T-helper 22 cell (primary cell): ENCODE measurements at regions not wholly inside any gene's neighbourhood (a gene's known extent, or its start where the extent isn't known, plus 50 kb on each side); places are given as distances from the start of the nearest gene placed in this dataset.

ENCODE experiments used
- DNase-seq: peaks from one replicate; pipeline ENCODE4 v3.0.0-alpha.2; 2020; ENCODE audit warnings: low read depth

DNA sequence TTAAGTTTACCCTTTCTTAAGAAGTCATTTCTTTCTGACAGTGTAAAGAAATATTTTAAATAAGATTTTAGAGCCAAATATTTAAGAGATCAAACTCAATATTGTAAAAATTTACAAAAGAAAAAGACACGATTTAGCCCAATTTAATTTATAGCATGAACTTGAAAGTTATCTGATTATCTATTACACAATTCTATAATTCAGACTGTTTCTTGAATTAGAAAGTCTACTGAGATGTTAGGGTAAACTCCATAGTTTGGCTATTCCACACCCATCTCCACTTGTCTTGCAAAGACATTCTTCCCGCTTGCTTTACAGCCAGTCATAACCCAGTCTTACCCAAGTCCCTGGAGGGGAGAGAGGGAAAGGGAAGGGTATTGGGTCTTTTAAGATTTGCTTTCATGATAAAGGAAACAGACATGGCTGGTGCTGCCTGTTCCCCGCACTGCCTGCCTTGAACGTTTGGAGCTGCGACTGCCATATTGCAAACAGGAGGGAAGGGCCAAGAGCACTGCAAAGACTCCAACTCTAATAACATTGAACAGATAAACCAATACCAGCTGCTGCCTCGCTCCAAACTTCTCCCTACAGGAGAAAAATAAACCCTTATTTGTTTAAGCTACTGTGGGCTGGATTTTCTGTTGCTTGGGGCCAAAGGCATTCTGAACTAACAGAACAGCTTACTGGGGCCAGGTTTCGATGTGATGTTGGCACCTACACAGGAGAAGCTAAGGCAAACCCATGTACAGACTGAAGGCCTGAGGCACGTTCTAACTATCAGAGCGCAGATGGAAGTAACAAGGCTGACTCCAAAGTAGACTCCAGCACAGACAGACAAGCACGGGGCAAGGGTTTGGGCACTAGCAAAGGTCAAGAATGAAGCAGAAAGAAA, 552.3 kb upstream of the JARID2 start:
- no peak for DNase-seq

DNA sequence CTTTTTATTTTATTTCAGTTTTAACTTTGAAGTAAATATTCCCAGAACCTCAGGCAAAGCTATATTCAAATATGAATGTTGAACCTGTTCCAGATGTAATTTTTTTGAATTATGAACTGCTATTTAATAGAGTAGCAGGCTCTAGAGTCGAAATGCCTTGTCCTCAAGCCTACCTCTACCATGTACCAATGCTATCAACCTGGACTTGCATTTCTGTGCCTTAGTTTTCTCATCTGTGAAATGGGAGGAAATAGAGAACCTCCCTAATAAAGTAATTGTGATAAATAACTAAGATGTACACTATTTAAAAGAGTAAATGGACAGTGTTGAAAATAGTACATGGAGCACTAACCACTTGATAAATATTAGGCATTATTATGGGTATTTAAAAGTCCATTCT, 551.6 kb upstream of the JARID2 start:
- DNase-seq: no peak

DNA sequence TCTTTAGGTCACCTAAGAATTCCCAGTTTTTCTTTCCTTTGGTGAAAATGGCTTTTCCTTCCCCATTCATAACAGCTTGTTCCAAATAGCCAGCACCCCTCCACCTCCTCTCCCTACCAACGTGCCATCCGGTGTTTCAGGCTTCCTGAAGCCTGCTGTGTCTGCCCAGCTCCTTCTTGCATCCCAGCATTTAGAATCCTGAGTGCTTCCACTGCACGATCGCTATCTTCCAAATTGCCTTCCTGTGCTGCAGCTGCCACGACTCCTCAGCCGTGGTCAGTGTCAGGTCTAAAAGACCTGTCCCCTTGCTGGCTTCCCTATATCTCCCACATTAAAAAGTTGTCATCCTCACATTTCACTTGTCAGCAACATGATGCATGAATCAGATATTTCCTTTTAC, 550.3 kb upstream of the JARID2 start:
- no peak for DNase-seq

DNA sequence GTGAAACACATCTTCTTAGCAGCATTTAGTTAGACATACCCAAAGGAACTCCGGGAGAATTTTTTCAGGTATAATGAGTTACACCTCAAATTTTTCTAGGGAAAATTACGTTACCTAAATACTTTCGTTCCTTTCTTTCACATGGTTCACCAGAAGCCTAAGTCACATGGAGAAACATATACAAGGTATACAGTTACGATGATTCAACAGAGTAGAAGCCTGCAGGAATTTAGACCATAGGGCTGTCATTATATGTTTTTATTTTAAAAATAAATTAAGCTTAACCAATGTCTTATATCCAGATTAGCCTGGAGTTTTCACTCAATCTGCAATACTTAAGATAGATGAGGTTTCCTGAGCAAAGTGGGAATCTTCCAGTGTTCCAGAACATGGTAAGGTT, 549.5 kb upstream of the JARID2 start:
- no peak for DNase-seq

DNA sequence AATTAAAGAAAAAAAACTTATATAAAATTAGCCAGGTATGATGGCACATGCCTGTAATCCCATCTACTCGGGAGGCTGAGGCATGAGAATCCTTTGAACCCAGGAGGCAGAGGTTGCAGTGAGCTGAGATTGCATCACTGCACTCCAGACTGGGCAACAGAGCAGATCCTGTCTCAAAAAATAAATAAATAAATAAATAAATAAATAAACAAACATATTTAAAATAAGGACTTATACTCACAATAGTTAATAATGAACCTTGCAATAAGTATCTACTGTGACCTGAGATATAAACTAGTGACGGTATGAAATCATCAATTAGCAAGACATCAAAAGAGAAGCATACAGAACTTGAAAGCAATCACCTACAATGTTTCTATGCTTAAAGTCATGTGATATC, 548.4 kb upstream of the JARID2 start:
- no peak for DNase-seq

DNA sequence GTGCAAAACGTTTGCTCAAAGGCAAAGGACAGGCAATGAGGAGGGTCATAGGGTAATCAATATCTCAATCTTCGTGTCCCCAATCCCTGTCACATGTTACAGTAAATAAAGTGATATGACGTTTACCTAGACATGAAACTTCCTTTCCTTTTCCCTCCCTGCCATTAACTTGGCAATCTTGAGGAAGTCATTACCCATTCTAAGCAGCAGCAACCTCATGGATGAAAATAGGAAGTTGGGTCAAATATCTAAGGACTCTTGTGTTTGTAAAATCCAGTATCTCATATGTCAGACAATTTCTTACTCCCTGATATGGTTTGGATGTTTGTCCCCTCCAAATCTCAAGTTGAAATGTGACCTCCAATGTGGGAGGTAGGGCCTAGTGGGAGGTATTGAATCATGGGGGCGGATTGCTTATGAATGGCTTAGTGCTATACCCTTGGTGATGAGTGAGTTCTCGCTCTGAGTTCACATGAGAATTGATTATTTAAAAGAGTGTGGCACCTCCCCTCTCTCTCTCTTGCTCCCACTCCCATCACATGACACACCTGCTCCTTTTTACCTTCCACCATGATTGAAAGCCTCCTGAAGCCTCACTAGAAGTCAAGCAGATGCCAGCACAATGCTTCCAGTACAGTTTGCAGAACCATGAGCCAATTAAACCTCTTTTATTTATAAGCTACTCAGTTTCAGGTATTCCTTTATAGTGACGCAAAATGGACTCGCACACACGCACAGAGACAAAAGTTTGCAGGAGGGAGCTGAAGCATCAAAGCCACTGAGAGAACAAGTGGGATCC, 545.9 kb upstream of the JARID2 start:
- no peak for DNase-seq

DNA sequence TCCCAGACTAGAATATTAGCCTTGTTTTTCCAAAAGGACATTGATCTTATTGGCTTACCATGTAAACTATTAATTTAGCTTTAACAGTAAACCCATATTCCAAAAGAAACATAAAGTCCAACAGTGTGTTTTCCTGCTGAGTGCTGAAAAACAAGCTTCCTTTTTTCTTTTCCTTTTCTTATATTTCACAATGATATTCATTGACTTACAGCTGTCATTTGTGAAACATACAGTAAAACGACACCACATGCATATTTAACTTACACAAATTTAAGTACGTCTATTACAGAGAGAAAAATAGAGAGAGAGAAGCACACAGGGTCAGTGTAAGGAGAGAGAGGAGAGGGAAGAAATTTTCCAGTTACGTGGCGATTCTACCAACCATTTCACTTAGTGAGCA, 543.9 kb upstream of the JARID2 start:
- DNase-seq: no peak

DNA sequence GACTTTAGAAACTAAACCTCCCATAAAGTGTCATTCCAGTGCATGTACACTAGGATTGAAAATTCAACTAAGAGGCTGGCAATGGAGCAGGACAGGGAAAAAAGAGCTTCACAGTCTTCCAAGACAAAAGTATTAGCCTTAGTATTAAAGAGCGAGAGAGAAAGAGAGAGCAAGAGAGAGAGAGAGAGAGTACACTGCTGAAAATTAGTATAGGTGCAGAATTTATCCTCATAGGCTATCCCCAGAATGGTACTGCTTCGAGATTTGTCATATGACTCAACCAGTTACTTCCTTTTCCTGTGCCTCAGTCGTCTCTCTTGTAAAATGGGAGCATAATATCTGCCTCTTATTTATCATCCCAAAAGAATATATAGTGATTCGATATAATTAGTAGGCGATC, 543.2 kb upstream of the JARID2 start:
- DNase-seq: no peak

DNA sequence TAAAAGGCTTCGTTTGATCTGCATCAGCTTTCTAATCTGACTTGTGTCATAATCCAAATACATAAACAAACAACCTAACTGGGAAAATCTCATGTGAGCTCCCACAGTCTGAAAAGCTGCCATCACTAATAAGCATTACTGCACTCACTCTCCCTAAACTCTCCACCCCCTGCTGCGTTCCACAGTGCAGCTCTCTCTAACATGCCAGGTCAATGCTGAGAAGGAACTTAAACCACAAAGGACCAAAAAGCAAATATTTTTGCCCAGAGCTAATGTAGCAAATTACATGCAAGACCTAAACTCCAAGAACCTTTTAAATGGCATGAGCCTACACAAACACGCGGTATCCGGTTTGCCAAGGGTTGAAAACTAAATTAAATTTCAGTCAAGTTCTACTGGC, 542.3 kb upstream of the JARID2 start:
- no peak for DNase-seq

DNA sequence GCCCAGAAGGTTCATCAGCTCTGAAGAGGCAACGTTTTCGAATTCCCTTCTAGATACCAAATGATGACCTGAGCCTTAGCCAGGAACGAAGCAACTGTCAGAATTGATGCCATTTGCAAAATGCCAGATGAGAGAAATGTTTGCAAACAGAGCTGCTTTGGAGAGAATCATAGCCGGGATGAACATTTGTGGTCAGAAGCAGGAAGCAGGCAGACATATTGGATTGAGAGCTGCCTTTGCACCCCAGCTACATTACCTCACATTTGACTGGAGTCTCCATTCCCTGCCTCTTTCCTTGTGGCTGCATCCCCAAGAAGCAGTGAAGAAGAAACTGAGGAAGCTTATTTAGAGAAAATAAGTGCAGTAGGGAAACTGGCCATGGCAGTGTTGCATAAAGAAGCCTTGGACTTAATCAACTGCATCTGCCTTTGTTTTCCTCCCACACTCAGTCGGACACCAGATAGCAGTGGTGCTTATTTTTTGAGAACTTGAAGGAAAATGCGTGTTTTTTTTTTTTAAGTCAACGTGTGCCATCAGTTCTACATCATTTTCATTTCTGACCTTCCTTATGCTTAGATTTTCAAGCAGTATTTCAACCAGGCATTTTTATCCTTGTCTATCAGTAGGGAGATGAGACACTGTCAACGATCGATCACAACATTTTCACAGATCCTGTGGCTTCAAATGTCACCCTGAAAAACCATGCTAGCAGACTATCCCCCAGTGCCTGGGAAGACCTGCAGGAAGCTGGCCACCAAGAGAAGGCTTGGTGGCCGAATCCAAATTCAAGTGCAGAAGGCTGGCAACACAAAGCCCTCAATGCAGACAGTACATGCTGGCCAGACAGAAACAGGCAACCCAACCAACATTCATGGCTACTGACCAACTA, 541.2 kb upstream of the JARID2 start:
- DNase-seq: no peak

DNA sequence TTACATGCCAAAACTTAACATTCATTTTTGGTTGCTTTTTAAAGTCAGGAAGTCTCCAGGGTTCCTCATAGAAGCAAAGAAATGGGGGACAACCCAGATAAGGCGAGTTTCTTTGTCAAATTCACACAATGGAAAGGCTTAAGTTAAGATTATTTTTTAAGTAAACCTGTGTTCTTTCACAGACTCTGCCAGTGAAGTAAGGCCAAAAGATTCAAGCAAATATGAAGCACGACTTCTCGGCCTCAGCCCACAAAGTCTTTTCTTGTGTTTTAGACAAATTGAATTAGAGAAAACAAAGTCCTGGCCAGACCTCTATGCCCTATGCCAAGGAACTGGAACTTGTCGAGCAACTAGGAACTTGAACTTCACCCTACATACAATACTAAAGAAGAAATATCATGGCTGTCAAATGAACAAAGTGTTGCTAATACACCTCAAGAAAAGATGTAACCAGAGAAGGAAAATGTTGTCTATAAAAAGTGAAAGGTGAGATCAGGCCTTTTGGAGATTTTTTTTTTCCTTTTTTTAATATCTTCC, 540.0 kb upstream of the JARID2 start:
- no peak for DNase-seq

DNA sequence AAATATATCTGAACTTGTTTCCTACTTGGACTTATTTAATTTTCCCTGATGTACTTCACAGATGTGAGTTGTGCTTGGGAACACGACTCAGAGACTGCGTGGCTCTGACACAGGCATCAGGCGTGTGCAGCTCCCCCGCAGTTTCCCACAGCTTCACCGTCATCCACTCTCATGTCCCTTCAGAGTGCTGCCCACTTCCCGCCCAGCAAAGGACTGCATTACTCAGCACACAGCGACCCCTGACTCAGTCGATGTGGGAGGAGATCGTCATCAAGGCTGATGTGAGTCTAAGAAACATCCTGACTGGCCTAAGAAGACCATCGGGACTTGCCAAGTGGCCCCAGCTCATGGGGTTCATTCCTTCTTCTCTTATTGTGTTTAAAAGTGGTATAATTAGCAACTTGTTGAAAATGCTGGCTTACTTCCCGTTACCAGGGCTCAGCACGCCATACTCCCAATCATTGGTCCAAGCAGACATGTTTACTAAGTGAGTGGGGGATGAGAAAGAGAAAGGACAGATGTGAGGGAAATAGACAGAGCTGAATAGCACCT, 539.4 kb upstream of the JARID2 start:
- DNase-seq: no peak

DNA sequence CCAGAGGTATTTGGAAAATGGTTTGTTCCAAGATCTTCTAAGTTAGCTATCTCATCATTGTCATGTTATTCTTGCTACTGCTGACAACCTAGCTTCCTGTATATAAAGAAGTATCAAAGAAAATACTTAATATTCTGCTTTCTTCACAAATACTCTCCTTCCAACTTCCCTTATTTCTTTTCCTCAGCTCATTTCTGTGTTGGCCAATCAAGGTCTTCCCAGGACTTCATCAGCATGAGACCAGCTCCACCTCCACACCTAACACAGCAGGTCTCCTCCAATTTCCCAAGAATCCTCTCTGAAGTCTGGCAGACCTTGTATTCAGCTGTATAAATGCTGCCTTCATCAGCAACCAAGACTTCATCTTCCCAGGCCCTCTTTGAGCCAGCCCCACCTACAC, 538.6 kb upstream of the JARID2 start:
- no peak for DNase-seq

DNA sequence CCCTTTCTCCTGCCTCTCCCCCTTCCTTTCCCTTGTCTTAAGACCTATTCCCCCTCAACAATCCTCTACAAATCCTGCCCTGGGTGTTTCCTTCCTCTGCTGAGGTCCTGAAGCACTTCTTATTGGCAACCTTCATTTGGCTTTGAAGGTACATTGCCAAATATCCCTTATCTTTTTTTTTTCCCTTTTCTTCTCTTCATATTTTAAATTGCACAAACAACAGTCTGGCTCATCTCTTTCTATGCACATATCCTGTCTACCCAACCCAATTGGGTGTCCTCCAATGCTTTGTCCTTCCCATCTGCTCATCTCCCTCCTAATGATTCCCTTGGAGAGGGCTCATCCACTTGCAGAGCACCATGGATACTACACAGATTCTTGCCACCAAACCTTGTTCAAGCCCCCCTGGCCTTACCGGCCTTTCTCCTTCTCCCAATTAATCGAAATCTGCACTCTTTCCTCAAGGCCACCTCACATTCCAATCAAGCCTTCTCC, 537.9 kb upstream of the JARID2 start:
- no peak for DNase-seq

DNA sequence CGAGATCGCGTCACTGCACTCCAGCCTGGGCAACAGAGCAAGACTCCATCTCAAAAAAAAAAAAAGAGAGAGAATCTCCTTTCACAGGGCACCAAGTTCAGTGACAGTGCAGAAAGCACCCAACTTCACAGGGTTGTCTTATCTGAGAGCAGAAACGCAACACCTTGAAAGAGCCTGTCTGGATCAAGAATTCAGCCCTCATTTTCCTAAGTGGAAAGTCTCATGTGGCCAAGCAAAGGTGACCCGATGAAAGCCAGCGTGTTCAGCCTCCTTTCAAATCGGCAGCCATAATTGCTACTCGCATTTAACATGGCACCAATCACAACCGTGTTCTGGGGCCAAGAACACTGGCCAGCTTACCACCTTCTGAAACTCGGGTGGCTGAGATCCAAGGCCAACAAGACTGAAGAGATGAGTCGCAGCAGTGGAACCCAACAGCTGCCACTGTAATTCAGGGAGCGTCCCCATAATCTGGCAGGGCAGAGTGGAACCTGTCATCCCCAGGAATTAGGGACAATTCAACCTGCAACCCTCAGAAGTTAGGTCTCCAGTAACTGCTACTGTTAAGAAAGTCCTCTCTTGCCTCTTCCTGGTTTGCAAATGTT, 536.7 kb upstream of the JARID2 start:
- DNase-seq: no peak

DNA sequence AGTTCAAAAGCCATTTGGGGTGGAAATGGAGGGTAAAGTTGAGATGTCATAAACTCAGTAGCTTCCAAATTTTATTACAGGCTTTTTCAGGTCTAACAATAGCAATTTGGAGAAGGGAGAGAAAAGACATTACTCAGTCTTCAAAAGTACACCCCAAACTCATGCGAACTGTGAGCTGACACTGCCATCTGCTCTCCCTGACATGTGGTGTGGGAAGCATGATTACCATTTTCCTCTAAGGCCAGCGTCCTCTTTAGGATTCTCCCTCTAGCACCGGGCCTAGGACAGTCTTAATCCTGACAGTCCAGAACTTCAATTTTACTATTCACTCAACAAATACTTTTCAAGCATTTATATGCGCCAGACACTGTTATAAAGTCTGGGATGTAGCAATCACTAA, 536.0 kb upstream of the JARID2 start:
- no peak for DNase-seq

DNA sequence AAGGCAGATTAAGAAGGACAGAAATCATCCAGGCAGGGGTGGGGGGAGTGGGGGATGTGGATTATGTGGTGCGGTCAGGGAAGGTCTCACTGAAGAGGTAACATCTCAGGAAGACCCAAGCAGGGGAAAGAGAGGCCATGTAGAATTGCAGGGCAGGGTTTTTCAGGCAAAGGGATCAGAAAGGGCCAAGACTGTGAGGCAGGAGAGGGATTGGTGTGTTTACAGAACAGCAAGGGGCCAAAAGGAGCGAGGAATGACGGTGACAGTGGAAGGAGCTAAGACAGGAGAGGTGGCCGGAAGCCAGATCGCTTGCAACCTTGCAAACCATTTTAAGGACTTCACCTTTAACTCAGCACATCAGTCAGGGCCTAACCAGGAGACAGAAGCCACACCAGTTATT, 535.4 kb upstream of the JARID2 start:
- DNase-seq: no peak

DNA sequence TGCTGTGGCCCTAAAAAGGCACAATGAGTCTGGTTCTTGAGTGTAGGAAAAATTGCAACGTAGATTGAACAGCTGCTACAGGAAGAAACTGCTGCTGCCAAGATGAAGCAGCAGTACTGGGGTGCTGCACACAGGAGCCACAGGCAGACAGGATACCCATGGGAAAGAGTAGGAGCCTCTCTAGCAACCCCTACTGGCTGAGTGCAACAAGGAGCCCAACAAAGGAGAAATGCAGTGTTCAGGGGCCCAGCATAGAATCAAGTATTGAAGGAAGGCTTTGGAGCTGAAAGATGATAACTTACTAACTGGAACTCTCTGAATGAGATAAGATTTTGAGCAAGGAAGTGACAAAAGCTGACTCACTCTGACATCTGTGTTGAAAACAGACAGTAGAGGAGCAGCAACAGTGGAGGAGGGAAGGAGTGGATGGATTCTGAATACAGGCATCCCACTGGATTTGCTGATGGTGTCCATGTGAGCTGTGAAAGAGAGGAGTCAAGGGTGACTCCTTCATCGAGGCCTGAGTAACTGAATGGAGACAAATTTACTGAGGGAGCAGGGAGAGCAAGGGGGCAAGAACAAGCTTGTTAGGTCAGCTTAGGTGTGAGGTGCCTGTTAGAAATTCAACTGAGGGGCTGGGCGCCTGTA, 534.7 kb upstream of the JARID2 start:
- DNase-seq: no peak

DNA sequence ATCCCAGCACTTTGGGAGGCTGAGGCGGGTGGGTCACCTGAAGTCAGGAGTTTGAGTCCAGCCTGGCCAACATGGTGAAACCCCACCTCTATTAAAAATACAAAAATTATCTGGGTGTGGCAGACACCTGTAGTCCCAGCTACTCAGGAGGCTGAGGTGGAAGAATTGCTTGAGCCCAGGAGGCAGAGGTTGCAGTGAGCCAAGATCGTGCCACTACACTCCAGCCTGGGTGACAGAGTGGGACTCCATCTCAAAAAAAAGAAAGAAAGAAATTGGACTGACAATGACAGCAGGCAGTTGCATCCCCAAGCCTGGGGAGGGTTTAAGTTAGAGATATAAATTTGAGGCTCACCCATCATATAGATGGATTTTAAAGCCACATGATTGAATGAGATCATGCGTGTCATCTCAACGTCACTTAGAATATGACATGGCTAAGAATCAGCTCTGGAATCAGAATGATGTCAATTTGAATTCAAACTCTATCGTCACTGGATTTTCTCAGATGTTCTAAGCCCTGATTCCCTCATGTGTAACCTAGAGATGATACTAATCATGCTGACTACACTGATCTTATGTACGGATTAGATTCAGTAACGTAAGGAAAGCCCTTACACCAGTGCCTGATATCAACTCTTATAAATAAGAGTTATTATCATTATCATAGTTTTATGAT, 534.0 kb upstream of the JARID2 start:
- DNase-seq: no peak
